GM12878 (cell line): ENCODE measurements at regions not wholly inside any gene's neighbourhood (a gene's known extent, or its start where the extent isn't known, plus 50 kb on each side); places are given as distances from the start of the nearest gene placed in this dataset.

Source experiments
- ATAC-seq: fragments of 200-7000 bp; cut with Tn5 transposase; 3 replicates; pipeline ENCODE4 v1.9.1; 2020; ENCODE audit warnings: mild to moderate bottlenecking, moderate library complexity
- BruUV-seq: library from RNA; stranded (reverse); fragments of 400-500 nt; replicated peaks from 2 replicates; lab custom pipeline; 2021; lab: Mats Ljungman, UMichigan
- CTCF ChIA-PET: fragments of 300-600 bp; sonication (Branson Sonifier 250); formaldehyde crosslinking; extraction: SDS; loops from one replicate; lab custom pipeline; 2021; ENCODE audit warnings: inconsistent platforms; lab: Yijun Ruan, JAX
- POLR2A ChIA-PET: fragments of 350-600 bp; formaldehyde crosslinking; extraction: SDS; loops from one replicate; lab custom pipeline; 2021; ENCODE audit warnings: inconsistent platforms; lab: Charles Lee
- RAD21 ChIA-PET: fragments of 300-600 bp; sonication (Branson Sonifier 250); formaldehyde crosslinking; loops from one replicate; lab custom pipeline; 2023; ENCODE audit warnings: antibody characterized with exemption; ENCODE audit not compliant: unreplicated experiment; lab: Charles Lee
- SMC1A ChIA-PET: fragments of 300-600 bp; sonication (Branson Sonifier 250); formaldehyde crosslinking; loops from one replicate; lab custom pipeline; 2023; ENCODE audit not compliant: unreplicated experiment, uncharacterized antibody; lab: Charles Lee
- DNase-seq: peaks from one replicate; pipeline ENCODE4 v3.0.0-alpha.2; 2011; ENCODE audit warnings: low read depth, low spot score
- FAIRE-seq: peaks from 3 replicates; lab custom pipeline; 2011; peaks lifted over from hg19 to GRCh38; lab: Jason Lieb, UNC
- H2AFZ ChIP-seq: 2 replicates; pipeline ENCODE4 v1.6.0; 2011; ENCODE audit warnings: low read depth, low read length, control low read depth; ENCODE audit not compliant: control insufficient read depth
- H3K27ac ChIP-seq: 2 replicates; pipeline ENCODE4 v1.5.1; 2011; ENCODE audit warnings: control low read depth; ENCODE audit not compliant: control insufficient read depth, insufficient read depth
- H3K27me3 ChIP-seq, 2 experiments: replicated peaks in 1 of 2; 2 replicates each; pipeline versions ENCODE4 v1.6.0 to v1.6.1; 2011; ENCODE audit warnings: low read length in 1 of 2; ENCODE audit not compliant: control insufficient read depth in 2 of 2, insufficient read depth in 2 of 2
- H3K36me3 ChIP-seq, 2 experiments: 2 replicates each; pipeline ENCODE4 v1.5.1; 2011; ENCODE audit warnings: low read length in 1 of 2; ENCODE audit not compliant: control insufficient read depth in 2 of 2, insufficient read depth in 2 of 2
- H3K4me1 ChIP-seq: 2 replicates; pipeline ENCODE4 v1.6.1; 2011; ENCODE audit warnings: mild to moderate bottlenecking, low read length, moderate library complexity, mixed read lengths; ENCODE audit not compliant: control insufficient read depth, insufficient read depth
- H3K4me2 ChIP-seq: 2 replicates; pipeline ENCODE4 v1.6.0; 2011; ENCODE audit warnings: control low read depth; ENCODE audit not compliant: control insufficient read depth, insufficient read depth
- H3K4me3 ChIP-seq: fragments of 200-600 bp; sonication (generic); 2 replicates; pipeline ENCODE4 v1.5.1; 2016
- H3K79me2 ChIP-seq: 2 replicates; pipeline ENCODE4 v1.6.0; 2011; ENCODE audit warnings: low read length; ENCODE audit not compliant: control insufficient read depth, insufficient read depth
- H3K9ac ChIP-seq: 2 replicates; pipeline ENCODE4 v1.8.0; 2011; ENCODE audit warnings: low read length, control low read depth, mixed read lengths; ENCODE audit not compliant: control insufficient read depth, insufficient read depth
- H3K9me3 ChIP-seq: replicated peaks from 3 replicates; pipeline ENCODE4 v1.5.1; 2011; ENCODE audit warnings: mild to moderate bottlenecking, low read length; ENCODE audit not compliant: control insufficient read depth, insufficient read depth
- H4K20me1 ChIP-seq: 2 replicates; pipeline ENCODE4 v1.6.0; 2011; ENCODE audit not compliant: control insufficient read depth, insufficient read depth
- BCLAF1 ChIP-seq: fragments of 450-650 bp; IDR thresholded peaks from 2 replicates; pipeline ENCODE4 v1.6.1; 2017; ENCODE audit warnings: antibody characterized with exemption, mild to moderate bottlenecking, moderate library complexity
- BHLHE40 ChIP-seq, 2 experiments: fragments of 450-650 bp in 1 of 2; IDR thresholded peaks; 2 replicates each; pipeline ENCODE4 v1.6.1; 2011 to 2017; ENCODE audit warnings: low read depth in 2 of 2, borderline replicate concordance in 1 of 2, improper control_type of control experiment in 1 of 2, low read length in 1 of 2, mild to moderate bottlenecking in 1 of 2
- BMI1 ChIP-seq: fragments of 450-650 bp; IDR thresholded peaks from 2 replicates; pipeline ENCODE4 v1.6.1; 2016; ENCODE audit warnings: mild to moderate bottlenecking, moderate library complexity, borderline replicate concordance
- CHD1 ChIP-seq: IDR thresholded peaks from 2 replicates; pipeline ENCODE4 v1.6.1; 2012; ENCODE audit warnings: low read depth, low read length, improper control_type of control experiment
- EED ChIP-seq: sonication (generic); IDR thresholded peaks from 2 replicates; pipeline ENCODE4 v1.6.1; 2016; ENCODE audit warnings: antibody characterized with exemption, low read depth
- FOXK2 ChIP-seq: fragments of 450-650 bp; IDR thresholded peaks from 2 replicates; pipeline ENCODE4 v1.6.1; 2017; ENCODE audit warnings: mild to moderate bottlenecking, moderate library complexity
- JUNB ChIP-seq: IDR thresholded peaks from 2 replicates; pipeline ENCODE4 v1.6.1; 2016; ENCODE audit warnings: antibody characterized with exemption, mild to moderate bottlenecking
- POLR2AphosphoS2 ChIP-seq: IDR thresholded peaks from 2 replicates; pipeline ENCODE4 v1.6.1; 2011; ENCODE audit warnings: low read depth, mild to moderate bottlenecking, low read length, improper control_type of control experiment, moderate library complexity
- SUPT20H ChIP-seq: IDR thresholded peaks from 2 replicates; pipeline ENCODE4 v1.6.1; 2011; ENCODE audit warnings: low read depth, mild to moderate bottlenecking, low read length, moderate library complexity, borderline replicate concordance; ENCODE audit not compliant: control insufficient read depth
- TBL1XR1 ChIP-seq: IDR thresholded peaks from 2 replicates; pipeline ENCODE4 v1.6.1; 2012; ENCODE audit warnings: low read depth, low read length, improper control_type of control experiment
- ZBTB11 ChIP-seq: fragments of 450-650 bp; formaldehyde crosslinking; IDR thresholded peaks from 2 replicates; pipeline ENCODE4 v1.5.0; 2022; ENCODE audit warnings: mild to moderate bottlenecking, missing genetic modification characterization
- ZNF592 ChIP-seq: fragments of 450-650 bp; IDR thresholded peaks from 2 replicates; pipeline ENCODE4 v1.6.1; 2017; ENCODE audit warnings: mild to moderate bottlenecking, moderate library complexity
- WGBS: methylation state at CpG from one replicate; pipeline ENCODE4 v1.1.6; 2016; ENCODE audit warnings: low lambda C conversion rate; ENCODE audit not compliant: insufficient replicate concordance, insufficient coverage; ENCODE audit errors: missing lambda C conversion rate; 5-methylcytosine and 5-hydroxymethylcytosine counted together
- in situ Hi-C: fragments of 300-500 bp; cut with MboI; formaldehyde crosslinking; loops from 9 replicates; pipeline ENCODE4 v1.14.3; 2018; ENCODE audit warnings: mixed read lengths
- intact Hi-C: fragments of 100-400 bp; cut with micrococcal nuclease; formaldehyde crosslinking; loops from one replicate; pipeline ENCODE4 v1.14.2; 2022; ENCODE audit not compliant: unreplicated experiment

- TF ChIP-seq BCLAF1, result no peak
- TF ChIP-seq TBL1XR1, result no peak
- no peak for TF ChIP-seq POLR2AphosphoS2
- TF ChIP-seq EED, result no peak
- TF ChIP-seq JUNB, result no peak
- TF ChIP-seq BHLHE40 (IDR thresholded peaks at IDR 0.05; ENCODE audit: borderline replicate concordance in 1 of 2, low read depth in 2 of 2, low read length in 1 of 2), result no peak
These were observed 62.3 kb upstream of the SHOX start (continued) for GRCh38 chrX:568311-568710.

GRCh38 chrX:572538-573124, 58.0 kb upstream of the SHOX start:
- intact Hi-C loops, result no loop called here
- SMC1A ChIA-PET, result no interaction called here
- 57% methylated on average over 12 of the region's 12 CpGs for WGBS
- TF ChIP-seq ZNF592 (no peak), FOXK2 (no peak), ZBTB11 (CRISPR knock-in tag) (no peak), BMI1 (no peak), CHD1 (no peak), SUPT20H (no peak)

More at GRCh38 chrX:572538-573124, 58.0 kb upstream of the SHOX start:
- Histone ChIP-seq H2AFZ (no peak overlapping the region), H4K20me1 (no peaks in the 10 kb centered on the region), H3K36me3 (no peaks in the 10 kb centered on the region), H3K9ac (no peak overlapping the region), H3K9me3 (no peaks in the 10 kb centered on the region), H3K4me2 (no peak overlapping the region), H3K4me3 (no peak overlapping the region), H3K27ac (no peak overlapping the region), H3K4me1 (no peaks in the 10 kb centered on the region), H3K27me3 (no peaks in the 10 kb centered on the region), H3K79me2 (no peaks in the 10 kb centered on the region)
- DNase-seq (no peak), FAIRE-seq (no peak), ATAC-seq (no peak)
- RAD21 ChIA-PET, result no interaction called here
- no TSS peak for BruUV-seq
- POLR2A ChIA-PET, result no interaction called here
- CTCF ChIA-PET, result no interaction called here
- in situ Hi-C loops, result no loop called here
